Panc1 (cell line): ENCODE measurements at regions not wholly inside any gene's neighbourhood (a gene's known extent, or its start where the extent isn't known, plus 50 kb on each side); places are given as distances from the start of the nearest gene placed in this dataset.

Experiments used
- ATAC-seq: fragments of 200-7000 bp; cut with Tn5 transposase; 2 replicates; pipeline ENCODE4 v1.9.1; 2020; ENCODE audit warnings: mild to moderate bottlenecking, moderate library complexity
- BruUV-seq: library from RNA; stranded (reverse); fragments of 400-500 nt; replicated peaks from 2 replicates; lab custom pipeline; 2021; lab: Mats Ljungman, UMichigan
- CTCF ChIA-PET: fragments of 300-600 bp; sonication (Branson Sonifier 250); formaldehyde crosslinking; loops from one replicate; lab custom pipeline; 2022; ENCODE audit warnings: antibody characterized with exemption; lab: Charles Lee
- POLR2A ChIA-PET: fragments of 300-600 bp; sonication (Branson Sonifier 250); formaldehyde crosslinking; loops from one replicate; lab custom pipeline; 2022; ENCODE audit warnings: antibody characterized with exemption; lab: Charles Lee
- DNase-seq: peaks from one replicate; pipeline ENCODE4 v3.0.0-alpha.2; 2010; ENCODE audit warnings: low read depth, low spot score
- H3K27ac ChIP-seq: 2 replicates; pipeline ENCODE4 v1.5.1; 2011; ENCODE audit warnings: mild to moderate bottlenecking, low read length, inconsistent platforms
- H3K27me3 ChIP-seq: fragments of 200-500 bp; sonication (Bioruptor generic); 2 replicates; pipeline ENCODE4 v1.6.0; 2014; ENCODE audit warnings: low read length, inconsistent platforms; ENCODE audit not compliant: control insufficient read depth, insufficient read depth
- H3K36me3 ChIP-seq: fragments of 200-500 bp; sonication (Bioruptor generic); 2 replicates; pipeline ENCODE4 v1.5.1; 2014; ENCODE audit warnings: inconsistent platforms, mild to moderate bottlenecking, low read length, moderate library complexity; ENCODE audit not compliant: control insufficient read depth, insufficient read depth
- H3K4me1 ChIP-seq: 2 replicates; pipeline ENCODE4 v1.5.1; 2011; ENCODE audit warnings: inconsistent platforms, mild to moderate bottlenecking, low read length, moderate library complexity; ENCODE audit not compliant: control insufficient read depth, insufficient read depth
- H3K4me3 ChIP-seq, 2 experiments: 2 replicates each; pipeline ENCODE4 v1.5.1; 2011 to 2012; ENCODE audit warnings: low read depth in 2 of 2, low read length in 2 of 2, mild to moderate bottlenecking in 2 of 2, inconsistent platforms in 1 of 2, moderate library complexity in 1 of 2
- H3K9me3 ChIP-seq: fragments of 200-500 bp; sonication (Bioruptor generic); 2 replicates; pipeline ENCODE4 v1.5.1; 2014; ENCODE audit warnings: low read depth, mild to moderate bottlenecking, inconsistent platforms, low read length, moderate library complexity; ENCODE audit not compliant: control insufficient read depth, insufficient read depth
- POLR2AphosphoS5 ChIP-seq: IDR thresholded peaks from 2 replicates; pipeline ENCODE4 v1.6.1; 2012; ENCODE audit warnings: mild to moderate bottlenecking, low read depth, low read length, moderate library complexity
- SIN3A ChIP-seq: IDR thresholded peaks from 2 replicates; pipeline ENCODE4 v1.6.1; 2012; ENCODE audit warnings: low read depth, mild to moderate bottlenecking, low read length, moderate library complexity, borderline replicate concordance; ENCODE audit not compliant: insufficient read depth
- TCF7L2 ChIP-seq: IDR thresholded peaks from 2 replicates; pipeline ENCODE4 v1.6.1; 2011; ENCODE audit warnings: mild to moderate bottlenecking, low read depth, low read length, inconsistent platforms
- in situ Hi-C: cut with HindIII; loops from 2 replicates; pipeline ENCODE4 v1.10.0; 2016; ENCODE audit warnings: low sequenced_read_pairs, low pct_unique_long_range_greater_than_20kb
- intact Hi-C: fragments of 100-400 bp; cut with micrococcal nuclease; formaldehyde crosslinking; loops from one replicate; pipeline ENCODE4 v1.10.0; 2022; ENCODE audit not compliant: unreplicated experiment
- TF ChIP-seq, protein P1 (sequence below): fragments of 450-650 bp; IDR thresholded peaks from 2 replicates; pipeline ENCODE4 v1.5.1; 2017; ENCODE audit warnings: mild to moderate bottlenecking
- TF ChIP-seq, protein P2 (sequence below), 2 experiments: IDR thresholded peaks; 2 replicates each; pipeline ENCODE4 v1.6.1; 2011 to 2012; ENCODE audit warnings: low read depth in 2 of 2, control low read depth in 1 of 2, low read length in 1 of 2, mild to moderate bottlenecking in 1 of 2, moderate library complexity in 1 of 2; ENCODE audit not compliant: insufficient read depth in 1 of 2

DNA sequence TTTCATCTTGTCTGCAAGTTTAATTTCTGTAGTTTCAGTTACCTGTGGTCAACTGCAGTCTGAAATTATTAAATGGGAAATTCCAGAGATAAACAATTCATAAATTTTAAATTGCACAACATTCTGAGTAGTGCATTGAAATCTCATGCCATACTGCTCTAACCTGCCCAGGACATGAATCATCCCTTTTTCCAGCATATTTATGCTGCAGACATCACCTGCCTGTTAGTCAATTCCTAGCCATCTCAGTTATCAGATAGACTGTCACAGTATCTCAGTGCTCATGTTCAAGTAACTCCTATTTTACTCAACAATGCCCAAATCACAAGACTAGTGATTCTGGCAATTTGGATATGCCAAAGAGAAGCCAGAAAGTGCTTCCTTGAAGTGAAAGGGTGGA, 223.0 kb upstream of the GRIA1 start:
- Histone ChIP-seq H3K36me3 (no peaks in the 10 kb centered on the region), H3K9me3 (no peaks in the 10 kb centered on the region), H3K27me3 (no peaks in the 10 kb centered on the region), H3K27ac (no peak overlapping the region), H3K4me3 (no peak overlapping the region), H3K4me1 (no peaks in the 10 kb centered on the region)
- no TSS peak for BruUV-seq
- no peak for TF ChIP-seq POLR2AphosphoS5
- TF ChIP-seq, protein P1, sequence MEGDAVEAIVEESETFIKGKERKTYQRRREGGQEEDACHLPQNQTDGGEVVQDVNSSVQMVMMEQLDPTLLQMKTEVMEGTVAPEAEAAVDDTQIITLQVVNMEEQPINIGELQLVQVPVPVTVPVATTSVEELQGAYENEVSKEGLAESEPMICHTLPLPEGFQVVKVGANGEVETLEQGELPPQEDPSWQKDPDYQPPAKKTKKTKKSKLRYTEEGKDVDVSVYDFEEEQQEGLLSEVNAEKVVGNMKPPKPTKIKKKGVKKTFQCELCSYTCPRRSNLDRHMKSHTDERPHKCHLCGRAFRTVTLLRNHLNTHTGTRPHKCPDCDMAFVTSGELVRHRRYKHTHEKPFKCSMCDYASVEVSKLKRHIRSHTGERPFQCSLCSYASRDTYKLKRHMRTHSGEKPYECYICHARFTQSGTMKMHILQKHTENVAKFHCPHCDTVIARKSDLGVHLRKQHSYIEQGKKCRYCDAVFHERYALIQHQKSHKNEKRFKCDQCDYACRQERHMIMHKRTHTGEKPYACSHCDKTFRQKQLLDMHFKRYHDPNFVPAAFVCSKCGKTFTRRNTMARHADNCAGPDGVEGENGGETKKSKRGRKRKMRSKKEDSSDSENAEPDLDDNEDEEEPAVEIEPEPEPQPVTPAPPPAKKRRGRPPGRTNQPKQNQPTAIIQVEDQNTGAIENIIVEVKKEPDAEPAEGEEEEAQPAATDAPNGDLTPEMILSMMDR: no peak
- TF ChIP-seq SIN3A: no peak
- TF ChIP-seq, protein P2, sequence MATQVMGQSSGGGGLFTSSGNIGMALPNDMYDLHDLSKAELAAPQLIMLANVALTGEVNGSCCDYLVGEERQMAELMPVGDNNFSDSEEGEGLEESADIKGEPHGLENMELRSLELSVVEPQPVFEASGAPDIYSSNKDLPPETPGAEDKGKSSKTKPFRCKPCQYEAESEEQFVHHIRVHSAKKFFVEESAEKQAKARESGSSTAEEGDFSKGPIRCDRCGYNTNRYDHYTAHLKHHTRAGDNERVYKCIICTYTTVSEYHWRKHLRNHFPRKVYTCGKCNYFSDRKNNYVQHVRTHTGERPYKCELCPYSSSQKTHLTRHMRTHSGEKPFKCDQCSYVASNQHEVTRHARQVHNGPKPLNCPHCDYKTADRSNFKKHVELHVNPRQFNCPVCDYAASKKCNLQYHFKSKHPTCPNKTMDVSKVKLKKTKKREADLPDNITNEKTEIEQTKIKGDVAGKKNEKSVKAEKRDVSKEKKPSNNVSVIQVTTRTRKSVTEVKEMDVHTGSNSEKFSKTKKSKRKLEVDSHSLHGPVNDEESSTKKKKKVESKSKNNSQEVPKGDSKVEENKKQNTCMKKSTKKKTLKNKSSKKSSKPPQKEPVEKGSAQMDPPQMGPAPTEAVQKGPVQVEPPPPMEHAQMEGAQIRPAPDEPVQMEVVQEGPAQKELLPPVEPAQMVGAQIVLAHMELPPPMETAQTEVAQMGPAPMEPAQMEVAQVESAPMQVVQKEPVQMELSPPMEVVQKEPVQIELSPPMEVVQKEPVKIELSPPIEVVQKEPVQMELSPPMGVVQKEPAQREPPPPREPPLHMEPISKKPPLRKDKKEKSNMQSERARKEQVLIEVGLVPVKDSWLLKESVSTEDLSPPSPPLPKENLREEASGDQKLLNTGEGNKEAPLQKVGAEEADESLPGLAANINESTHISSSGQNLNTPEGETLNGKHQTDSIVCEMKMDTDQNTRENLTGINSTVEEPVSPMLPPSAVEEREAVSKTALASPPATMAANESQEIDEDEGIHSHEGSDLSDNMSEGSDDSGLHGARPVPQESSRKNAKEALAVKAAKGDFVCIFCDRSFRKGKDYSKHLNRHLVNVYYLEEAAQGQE (IDR thresholded peaks at IDR 0.05; ENCODE audit: insufficient read depth in 1 of 2, low read depth in 2 of 2, low read length in 1 of 2): no peak
- no peak for TF ChIP-seq TCF7L2
- intact Hi-C loops: no loop called here
- in situ Hi-C loops: no loop called here
- DNase-seq (no peak), ATAC-seq (no peak)
- ChIA-PET CTCF (no interaction called here), POLR2A (no interaction called here)

DNA sequence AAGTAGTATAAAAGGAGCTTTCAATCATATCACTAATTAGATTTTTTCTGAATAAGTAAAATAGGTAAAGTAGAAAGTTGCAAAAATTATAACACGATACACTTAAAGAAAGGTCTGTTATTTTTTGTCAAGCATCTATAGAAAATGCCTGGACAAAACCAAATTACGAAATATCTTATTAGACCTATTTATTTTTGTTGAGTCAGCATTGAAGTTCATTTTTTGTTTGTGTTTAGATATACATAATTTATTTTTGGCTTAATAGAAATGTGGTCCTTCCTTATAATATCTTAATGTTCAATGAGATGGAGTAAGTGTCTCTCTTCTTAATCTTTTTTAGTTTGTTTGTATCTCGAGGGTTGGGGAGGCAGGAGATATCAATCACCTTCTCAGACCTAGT, 214.8 kb upstream of the GRIA1 start:
- ATAC-seq: no peak
- BruUV-seq: no TSS peak

More for the DNA sequence above, 214.8 kb upstream of the GRIA1 start:
- H3K36me3 ChIP-seq: no peaks in the 10 kb centered on the region
- no peaks in the 10 kb centered on the region for H3K9me3 ChIP-seq
- no peak overlapping the region for H3K27ac ChIP-seq
- no peak for DNase-seq
- no peak overlapping the region for H3K4me3 ChIP-seq
- intact Hi-C loops (no loop called here), in situ Hi-C loops (no loop called here)
- H3K27me3 ChIP-seq: no peaks in the 10 kb centered on the region
- CTCF ChIA-PET: interaction anchor here (0.5 kb wide), 1 partner anchor 805 kb away, joined by 4 read pairs; no protein-coding TSS in a partner anchor
- POLR2A ChIA-PET: no interaction called here
- H3K4me1 ChIP-seq: no peaks in the 10 kb centered on the region
- TF ChIP-seq TCF7L2 (no peak), POLR2AphosphoS5 (no peak)
- TF ChIP-seq, protein P2 (IDR thresholded peaks at IDR 0.05; ENCODE audit: insufficient read depth in 1 of 2, low read depth in 2 of 2, low read length in 1 of 2): no peak
